ENCODE measurements at regions not wholly inside any gene's neighbourhood (a gene's known extent, or its start where the extent isn't known, plus 50 kb on each side); places are given as distances from the start of the nearest gene placed in this dataset.

- Histone ChIP-seq H4K91ac (ENCODE audit: low read depth, low read length) (no peak overlapping the region), H3K4me1 (ENCODE audit: control insufficient read depth in 1 of 2, insufficient read depth in 2 of 2, low read length in 2 of 2) (no peaks in the 10 kb centered on the region), H3K36me3 (ENCODE audit: control insufficient read depth in 1 of 2, insufficient read depth in 2 of 2, low read length in 2 of 2) (no peaks in the 10 kb centered on the region), H3K14ac (ENCODE audit: low read length) (no peak overlapping the region), H2BK12ac (ENCODE audit: low read length) (no peak overlapping the region), H4K12ac (ENCODE audit: low read depth, low read length) (no peak overlapping the region), H3K9ac (ENCODE audit: low read length) (no peak overlapping the region), H3K18ac (ENCODE audit: low read length) (no peak overlapping the region), H2BK120ac (ENCODE audit: insufficient read depth, low read length, poor library complexity) (no peak overlapping the region), H4K8ac (ENCODE audit: low read depth, low read length) (no peak overlapping the region), H3K4me3 (ENCODE audit: low read depth, low read length) (no peak overlapping the region), H3K9me3 (ENCODE audit: insufficient read depth, low read depth, low read length) (no peaks in the 10 kb centered on the region), H2AK5ac (ENCODE audit: low read length) (no peak overlapping the region), H3K27ac (ENCODE audit: low read depth, low read length) (no peak overlapping the region), H3K4me2 (ENCODE audit: low read length) (no peak overlapping the region), H3K27me3 (ENCODE audit: insufficient read depth, low read length) (no peaks in the 10 kb centered on the region), H3K4ac (ENCODE audit: low read depth, low read length) (no peak overlapping the region), H3K79me1 (ENCODE audit: low read length) (no peaks in the 10 kb centered on the region), H2AFZ (ENCODE audit: insufficient read depth, low read length, poor library complexity) (no peak overlapping the region), H3K23ac (ENCODE audit: low read length) (no peak overlapping the region), H3K79me2 (ENCODE audit: control insufficient read depth, insufficient read depth, low read length, poor library complexity) (no peaks in the 10 kb centered on the region), H2BK5ac (ENCODE audit: low read depth, low read length, poor library complexity) (no peak overlapping the region)
- no CpG with 5 or more reads among the region's 2 CpGs for WGBS (ENCODE audit: extremely low coverage, insufficient coverage, insufficient read length)
- DNase-seq = no peak
Measured at GRCh38 chr16:22643886-22644285, 133.2 kb downstream of the NPIPB5 start.

GRCh38 chr16:22645868-22646267 lies 135.2 kb downstream of the NPIPB5 start:
- Histone ChIP-seq H4K8ac (ENCODE audit: low read depth, low read length) (no peak overlapping the region), H3K23ac (ENCODE audit: low read length) (no peak overlapping the region), H4K12ac (ENCODE audit: low read depth, low read length) (no peak overlapping the region), H2AK5ac (ENCODE audit: low read length) (no peak overlapping the region), H3K14ac (ENCODE audit: low read length) (no peak overlapping the region), H3K9me3 (ENCODE audit: insufficient read depth, low read depth, low read length) (no peaks in the 10 kb centered on the region), H3K4me1 (ENCODE audit: control insufficient read depth in 1 of 2, insufficient read depth in 2 of 2, low read length in 2 of 2) (no peaks in the 10 kb centered on the region), H3K4me3 (ENCODE audit: low read depth, low read length) (no peak overlapping the region), H3K79me2 (ENCODE audit: control insufficient read depth, insufficient read depth, low read length, poor library complexity) (no peaks in the 10 kb centered on the region), H3K18ac (ENCODE audit: low read length) (no peak overlapping the region), H3K4ac (ENCODE audit: low read depth, low read length) (no peak overlapping the region), H2BK5ac (ENCODE audit: low read depth, low read length, poor library complexity) (no peak overlapping the region), H4K91ac (ENCODE audit: low read depth, low read length) (no peak overlapping the region), H3K4me2 (ENCODE audit: low read length) (no peak overlapping the region), H2AFZ (ENCODE audit: insufficient read depth, low read length, poor library complexity) (no peak overlapping the region), H3K27me3 (ENCODE audit: insufficient read depth, low read length) (no peaks in the 10 kb centered on the region), H2BK120ac (ENCODE audit: insufficient read depth, low read length, poor library complexity) (no peak overlapping the region), H3K9ac (ENCODE audit: low read length) (no peak overlapping the region), H3K36me3 (ENCODE audit: control insufficient read depth in 1 of 2, insufficient read depth in 2 of 2, low read length in 2 of 2) (no peaks in the 10 kb centered on the region), H3K79me1 (ENCODE audit: low read length) (no peaks in the 10 kb centered on the region), H3K27ac (ENCODE audit: low read depth, low read length) (no peak overlapping the region), H2BK12ac (ENCODE audit: low read length) (no peak overlapping the region)
- DNase-seq = no peak
- no CpG with 5 or more reads among the region's 3 CpGs for WGBS (ENCODE audit: extremely low coverage, insufficient coverage, insufficient read length)

- WGBS (ENCODE audit: extremely low coverage, insufficient coverage, insufficient read length) = no CpG with 5 or more reads among the region's 7 CpGs
- H3K9me3 ChIP-seq (ENCODE audit: insufficient read depth, low read depth, low read length) = no peaks in the 10 kb centered on the region
Measured at GRCh38 chr16:22646948-22647556, 136.4 kb downstream of the NPIPB5 start.

GRCh38 chr16:22648141-22648540 lies 137.4 kb downstream of the NPIPB5 start:
- Histone ChIP-seq H2BK12ac (ENCODE audit: low read length) (no peak overlapping the region), H2AFZ (ENCODE audit: insufficient read depth, low read length, poor library complexity) (no peak overlapping the region), H3K9ac (ENCODE audit: low read length) (no peak overlapping the region), H3K79me1 (ENCODE audit: low read length) (no peaks in the 10 kb centered on the region), H4K12ac (ENCODE audit: low read depth, low read length) (no peak overlapping the region), H4K8ac (ENCODE audit: low read depth, low read length) (no peak overlapping the region), H3K9me3 (ENCODE audit: insufficient read depth, low read depth, low read length) (no peaks in the 10 kb centered on the region), H2AK5ac (ENCODE audit: low read length) (no peak overlapping the region), H3K4me3 (ENCODE audit: low read depth, low read length) (no peak overlapping the region), H2BK120ac (ENCODE audit: insufficient read depth, low read length, poor library complexity) (no peak overlapping the region), H3K14ac (ENCODE audit: low read length) (no peak overlapping the region), H3K4me1 (ENCODE audit: control insufficient read depth in 1 of 2, insufficient read depth in 2 of 2, low read length in 2 of 2) (no peaks in the 10 kb centered on the region), H3K27ac (ENCODE audit: low read depth, low read length) (no peak overlapping the region), H3K4me2 (ENCODE audit: low read length) (no peak overlapping the region), H3K79me2 (ENCODE audit: control insufficient read depth, insufficient read depth, low read length, poor library complexity) (no peaks in the 10 kb centered on the region), H4K91ac (ENCODE audit: low read depth, low read length) (no peak overlapping the region), H3K18ac (ENCODE audit: low read length) (no peak overlapping the region), H2BK5ac (ENCODE audit: low read depth, low read length, poor library complexity) (no peak overlapping the region), H3K36me3 (ENCODE audit: control insufficient read depth in 1 of 2, insufficient read depth in 2 of 2, low read length in 2 of 2) (no peaks in the 10 kb centered on the region), H3K4ac (ENCODE audit: low read depth, low read length) (no peak overlapping the region), H3K27me3 (ENCODE audit: insufficient read depth, low read length) (no peaks in the 10 kb centered on the region), H3K23ac (ENCODE audit: low read length) (no peak overlapping the region)
- no CpG with 5 or more reads among the region's 4 CpGs for whole genome bisulfite sequencing (ENCODE audit: extremely low coverage, insufficient coverage, insufficient read length)
- no peak for DNase-seq

More at GRCh38 chr16:22646948-22647556, 136.4 kb downstream of the NPIPB5 start:
- Histone ChIP-seq H3K79me1 (ENCODE audit: low read length) (no peaks in the 10 kb centered on the region), H3K36me3 (ENCODE audit: control insufficient read depth in 1 of 2, insufficient read depth in 2 of 2, low read length in 2 of 2) (no peaks in the 10 kb centered on the region), H4K12ac (ENCODE audit: low read depth, low read length) (no peak overlapping the region), H3K79me2 (ENCODE audit: control insufficient read depth, insufficient read depth, low read length, poor library complexity) (no peaks in the 10 kb centered on the region), H3K4me2 (ENCODE audit: low read length) (no peak overlapping the region), H2AFZ (ENCODE audit: insufficient read depth, low read length, poor library complexity) (no peak overlapping the region), H3K4me3 (ENCODE audit: low read depth, low read length) (no peak overlapping the region), H3K9ac (ENCODE audit: low read length) (no peak overlapping the region), H3K27ac (ENCODE audit: low read depth, low read length) (no peak overlapping the region), H3K23ac (ENCODE audit: low read length) (no peak overlapping the region), H2BK120ac (ENCODE audit: insufficient read depth, low read length, poor library complexity) (no peak overlapping the region), H3K4ac (ENCODE audit: low read depth, low read length) (no peak overlapping the region), H4K8ac (ENCODE audit: low read depth, low read length) (no peak overlapping the region), H2BK5ac (ENCODE audit: low read depth, low read length, poor library complexity) (no peak overlapping the region), H3K27me3 (ENCODE audit: insufficient read depth, low read length) (no peaks in the 10 kb centered on the region), H2AK5ac (ENCODE audit: low read length) (no peak overlapping the region), H3K14ac (ENCODE audit: low read length) (no peak overlapping the region), H3K18ac (ENCODE audit: low read length) (no peak overlapping the region), H4K91ac (ENCODE audit: low read depth, low read length) (no peak overlapping the region), H2BK12ac (ENCODE audit: low read length) (no peak overlapping the region), H3K4me1 (ENCODE audit: control insufficient read depth in 1 of 2, insufficient read depth in 2 of 2, low read length in 2 of 2) (no peaks in the 10 kb centered on the region)
- no peak for DNase-seq
